Ishikawa (cell line): ENCODE measurements at regions not wholly inside any gene's neighbourhood (a gene's known extent, or its start where the extent isn't known, plus 50 kb on each side); places are given as distances from the start of the nearest gene placed in this dataset.

Experiments used
- CEBPB ChIP-seq: IDR thresholded peaks from 2 replicates; pipeline ENCODE4 v1.6.1; 2012
- CREB1 ChIP-seq: IDR thresholded peaks from 2 replicates; pipeline ENCODE4 v1.6.1; 2012; ENCODE audit warnings: low read depth
- EGR1 ChIP-seq: IDR thresholded peaks from 2 replicates; pipeline ENCODE4 v1.6.1; 2012
- EP300 ChIP-seq: IDR thresholded peaks from 2 replicates; pipeline ENCODE4 v1.6.1; 2012; ENCODE audit warnings: borderline replicate concordance
- FOXM1 ChIP-seq: IDR thresholded peaks from 2 replicates; pipeline ENCODE4 v1.6.1; 2012; ENCODE audit warnings: low read depth, borderline replicate concordance
- MAX ChIP-seq: IDR thresholded peaks from 2 replicates; pipeline ENCODE4 v1.6.1; 2012
- NFIC ChIP-seq: IDR thresholded peaks from 2 replicates; pipeline ENCODE4 v1.6.1; 2012
- RAD21 ChIP-seq: IDR thresholded peaks from 2 replicates; pipeline ENCODE4 v1.6.1; 2012; ENCODE audit warnings: low read depth
- REST ChIP-seq: IDR thresholded peaks from 2 replicates; pipeline ENCODE4 v1.6.1; 2012; ENCODE audit warnings: low read depth, mild to moderate bottlenecking
- TAF1 ChIP-seq: IDR thresholded peaks from 2 replicates; pipeline ENCODE4 v1.6.1; 2012; ENCODE audit warnings: low read depth, mild to moderate bottlenecking
- TCF12 ChIP-seq: IDR thresholded peaks from 2 replicates; pipeline ENCODE4 v1.6.1; 2012; ENCODE audit warnings: low read depth
- TEAD4 ChIP-seq: IDR thresholded peaks from 2 replicates; pipeline ENCODE4 v1.6.1; 2012
- USF1 ChIP-seq: IDR thresholded peaks from 2 replicates; pipeline ENCODE4 v1.6.1; 2012
- YY1 ChIP-seq: IDR thresholded peaks from 2 replicates; pipeline ENCODE4 v1.6.1; 2012; ENCODE audit warnings: low read depth
- ZBTB7A ChIP-seq: IDR thresholded peaks from 2 replicates; pipeline ENCODE4 v1.6.1; 2012; ENCODE audit warnings: low read depth

- TF ChIP-seq RAD21: no peak
- no peak for TF ChIP-seq TEAD4
- TF ChIP-seq EGR1: no peak
- no peak for TF ChIP-seq FOXM1
- no peak for TF ChIP-seq YY1
- no peak for TF ChIP-seq USF1
- no peak for TF ChIP-seq EP300
- TF ChIP-seq TAF1: no peak
- no peak for TF ChIP-seq NFIC
- TF ChIP-seq CREB1: no peak
- TF ChIP-seq MAX: no peak
- no peak for TF ChIP-seq CEBPB
- no peak for TF ChIP-seq TCF12
- no peak for TF ChIP-seq REST
- no peak for TF ChIP-seq ZBTB7A
Observed at GRCh38 chr13:50580684-50581305, 262.7 kb downstream of the DLEU7 start.

- no peak for TF ChIP-seq ZBTB7A
- no peak for TF ChIP-seq MAX
- no peak for TF ChIP-seq CREB1
- no peak for TF ChIP-seq YY1
- TF ChIP-seq TCF12: no peak
Observed at GRCh38 chr13:50581586-50582196, 261.8 kb downstream of the DLEU7 start.

GRCh38 chr13:50584856-50585580 is 258.5 kb downstream of the DLEU7 start:
- TF ChIP-seq TEAD4: no peak
- no peak for TF ChIP-seq USF1
- TF ChIP-seq CREB1: no peak
- TF ChIP-seq FOXM1: no peak
- TF ChIP-seq TAF1: no peak
- no peak for TF ChIP-seq EP300
- no peak for TF ChIP-seq TCF12
- no peak for TF ChIP-seq EGR1
- TF ChIP-seq ZBTB7A: no peak
- TF ChIP-seq REST: no peak
- no peak for TF ChIP-seq CEBPB
- TF ChIP-seq NFIC: no peak
- no peak for TF ChIP-seq YY1
- TF ChIP-seq RAD21: no peak
- TF ChIP-seq MAX: no peak

- TF ChIP-seq REST: no peak
- TF ChIP-seq CREB1: no peak
- no peak for TF ChIP-seq FOXM1
Observed at GRCh38 chr13:50585674-50586413, 257.6 kb downstream of the DLEU7 start.
